K562 (cell line): ENCODE measurements at regions not wholly inside any gene's neighbourhood (a gene's known extent, or its start where the extent isn't known, plus 50 kb on each side); places are given as distances from the start of the nearest gene placed in this dataset.

Experiments
- ATAC-seq: fragments of 200-7000 bp; cut with Tn5 transposase; 3 replicates; pipeline ENCODE4 v1.9.1; 2020; ENCODE audit warnings: moderate library complexity
- BruUV-seq: library from RNA; stranded (reverse); fragments of 400-500 nt; replicated peaks from 2 replicates; lab custom pipeline; 2021; lab: Mats Ljungman, UMichigan
- CTCF ChIA-PET: fragments of 300-600 bp; formaldehyde crosslinking; extraction: SDS; loops from one replicate; lab custom pipeline; 2021; ENCODE audit warnings: low intra/inter-chr PET ratio; lab: Yijun Ruan, JAX
- POLR2A ChIA-PET: fragments of 300-600, 350-650 bp; sonication (Branson Sonifier 250); formaldehyde crosslinking; extraction: SDS; loops from one replicate; lab custom pipeline; 2021; ENCODE audit warnings: antibody characterized with exemption, inconsistent platforms; lab: Yijun Ruan, JAX
- DNase-seq, 4 experiments: peaks; one replicate each; pipeline versions ENCODE4 v3.0.0 to v3.0.0-alpha.2; 2011 to 2018; ENCODE audit warnings: low spot score in 3 of 4, mixed read lengths in 3 of 4; ENCODE audit errors: extremely low read depth in 1 of 4
- FAIRE-seq: peaks from 2 replicates; lab custom pipeline; 2011; peaks lifted over from hg19 to GRCh38; lab: Jason Lieb, UNC
- H2AFZ ChIP-seq: 2 replicates; pipeline ENCODE4 v1.6.0; 2011; ENCODE audit warnings: low read depth, low read length, control low read depth, inconsistent platforms
- H3K27ac ChIP-seq: fragments of 200-600 bp; 3 replicates; pipeline ENCODE4 v1.8.0; 2011; ENCODE audit warnings: low read depth, mild to moderate bottlenecking, control low read depth, inconsistent platforms, low read length, moderate library complexity, mixed read lengths; ENCODE audit errors: extremely low read depth
- H3K27me3 ChIP-seq, 2 experiments: fragments of 300-600 bp in 1 of 2; 2 replicates in 1 of 2; 3 replicates in 1 of 2; pipeline versions ENCODE4 v1.6.0 to v1.8.0; 2011; ENCODE audit warnings: inconsistent platforms in 2 of 2, low read length in 2 of 2, mild to moderate bottlenecking in 1 of 2, mixed read lengths in 1 of 2, moderate library complexity in 1 of 2; ENCODE audit not compliant: control insufficient read depth in 2 of 2, insufficient read depth in 2 of 2
- H3K36me3 ChIP-seq: fragments of 300-600 bp; 3 replicates; pipeline ENCODE4 v1.8.0; 2011; ENCODE audit warnings: mild to moderate bottlenecking, low read length, inconsistent platforms; ENCODE audit not compliant: control insufficient read depth, insufficient read depth
- H3K4me1 ChIP-seq, 2 experiments: fragments of 200-600 bp in 1 of 2; replicated peaks in 1 of 2; 2 replicates in 1 of 2; 3 replicates in 1 of 2; pipeline versions ENCODE4 v1.5.1 to v1.8.0; 2011; ENCODE audit warnings: inconsistent platforms in 2 of 2, low read length in 2 of 2, mild to moderate bottlenecking in 1 of 2, mixed read lengths in 1 of 2, moderate library complexity in 1 of 2; ENCODE audit not compliant: control insufficient read depth in 2 of 2, insufficient read depth in 2 of 2
- H3K4me2 ChIP-seq: 2 replicates; pipeline ENCODE4 v1.6.1; 2011; ENCODE audit warnings: low read length, control low read depth, inconsistent platforms, mixed read lengths; ENCODE audit not compliant: insufficient read depth
- H3K4me3 ChIP-seq: fragments of 200-600 bp; sonication (generic), shearing (Covaris generic); 2 replicates; pipeline ENCODE4 v1.5.1; 2016; ENCODE audit warnings: control low read depth, inconsistent platforms
- H3K79me2 ChIP-seq: fragments of 200-600 bp; 3 replicates; pipeline ENCODE4 v1.8.0; 2011; ENCODE audit warnings: low read length, inconsistent platforms; ENCODE audit not compliant: control insufficient read depth, insufficient read depth
- H3K9ac ChIP-seq, 2 experiments: 2 replicates each; pipeline versions ENCODE4 v1.6.0 to v1.6.1; 2011; ENCODE audit warnings: low read depth in 2 of 2, low read length in 2 of 2, control low read depth in 1 of 2, inconsistent platforms in 1 of 2, mild to moderate bottlenecking in 1 of 2, mixed read lengths in 1 of 2; ENCODE audit not compliant: insufficient read depth in 1 of 2
- H3K9me1 ChIP-seq: one replicate; pipeline ENCODE4 v1.6.0; 2011; ENCODE audit warnings: inconsistent platforms, mild to moderate bottlenecking, low read length, moderate library complexity; ENCODE audit not compliant: control insufficient read depth, insufficient read depth
- H3K9me3 ChIP-seq: replicated peaks from 2 replicates; pipeline ENCODE4 v1.5.1; 2011; ENCODE audit warnings: low read depth, low read length, inconsistent platforms; ENCODE audit not compliant: control insufficient read depth, insufficient read depth
- H4K20me1 ChIP-seq: replicated peaks from 2 replicates; pipeline ENCODE4 v1.6.1; 2011; ENCODE audit warnings: low read length, inconsistent platforms, mixed read lengths; ENCODE audit not compliant: control insufficient read depth, insufficient read depth
- FOXJ3 ChIP-seq: sonication (generic); formaldehyde crosslinking; IDR thresholded peaks from 2 replicates; pipeline ENCODE4 v1.4.0; 2020; ENCODE audit warnings: mild to moderate bottlenecking, missing genetic modification reagents
- OTX1 ChIP-seq: fragments of 450-650 bp; formaldehyde crosslinking; IDR thresholded peaks from 2 replicates; pipeline ENCODE4 v1.4.0; 2022; ENCODE audit warnings: mild to moderate bottlenecking
- POLR2AphosphoS2 ChIP-seq: IDR thresholded peaks from 2 replicates; pipeline ENCODE4 v1.6.1; 2012; ENCODE audit warnings: low read length, improper control_type of control experiment
- POLR3A ChIP-seq: IDR thresholded peaks from 2 replicates; pipeline ENCODE4 v1.6.1; 2011; ENCODE audit warnings: borderline replicate concordance, mild to moderate bottlenecking, moderate library complexity; ENCODE audit not compliant: insufficient read length, insufficient read depth; ENCODE audit errors: extremely low read depth
- RREB1 ChIP-seq: fragments of 250-450 bp; sonication (Bioruptor Pico); IDR thresholded peaks from 2 replicates; pipeline ENCODE4 v1.4.0; 2020
- ZEB2 ChIP-seq: fragments of 450-650 bp; IDR thresholded peaks from 2 replicates; pipeline ENCODE4 v1.6.1; 2016
- ZNF408 ChIP-seq: fragments of 250-450 bp; sonication (Bioruptor Pico); IDR thresholded peaks from 2 replicates; pipeline ENCODE4 v1.4.0; 2020; ENCODE audit warnings: low read depth, mild to moderate bottlenecking, moderate library complexity
- WGBS: fragments of 100-300 bp; shearing (Covaris generic); methylation state at CpG from one replicate; pipeline ENCODE4 v1.1.6; 2016; ENCODE audit warnings: low coverage, mixed read lengths; ENCODE audit not compliant: insufficient coverage; ENCODE audit errors: missing lambda C conversion rate; 5-methylcytosine and 5-hydroxymethylcytosine counted together
- in situ Hi-C: fragments of 300-500 bp; cut with MboI; formaldehyde crosslinking; loops from 4 replicates; pipeline ENCODE4 v1.15.0; 2018; ENCODE audit warnings: inconsistent platforms, mixed read lengths
- intact Hi-C: fragments of 100-400 bp; cut with micrococcal nuclease; formaldehyde crosslinking; loops from 2 replicates; pipeline ENCODE4 v1.14.2; 2022

- Histone ChIP-seq H3K4me1 (no peaks in the 10 kb centered on the region), H4K20me1 (no peaks in the 10 kb centered on the region), H3K4me3 (no peak overlapping the region), H3K79me2 (no peaks in the 10 kb centered on the region; the same call in 2 of the 3 replicates)
- intact Hi-C loops, result no loop called here
- FAIRE-seq, result no peak
- no peak for ATAC-seq
- no peak for TF ChIP-seq FOXJ3
- no peak for TF ChIP-seq RREB1 (CRISPR knock-in tag)
- no peak for TF ChIP-seq POLR2AphosphoS2
- no peak for TF ChIP-seq ZEB2
- TF ChIP-seq ZNF408 (CRISPR knock-in tag), result no peak
- TF ChIP-seq OTX1 (CRISPR knock-in tag), result no peak
- no peak for TF ChIP-seq POLR3A
- TF ChIP-seq, all 486 proteins: peak for 0
- Histone ChIP-seq H3K9me1 (no peaks in the 10 kb centered on the region), H3K9ac (no peak overlapping the region), H3K36me3 (no peaks in the 10 kb centered on the region), H3K4me2 (no peak overlapping the region), H3K27ac (no peak overlapping the region), H3K9me3 (no peaks in the 10 kb centered on the region), H2AFZ (no peak overlapping the region), H3K27me3 (peaks cover 0 to 4% of the 10 kb centered on the region in 2 experiments; a peak in 1 of 5 replicates)
- DNase-seq, result no peak
- ChIA-PET CTCF (no interaction called here), POLR2A (no interaction called here)
- no TSS peak for BruUV-seq
- 0% methylated on average over 4 of the region's 4 CpGs for WGBS
- in situ Hi-C loops, result no loop called here
Observed at GRCh38 chr5:175103746-175104145, 340.2 kb downstream of the DRD1 start.
